B cell (primary cell): ENCODE measurements at regions not wholly inside any gene's neighbourhood (a gene's known extent, or its start where the extent isn't known, plus 50 kb on each side); places are given as distances from the start of the nearest gene placed in this dataset.

Source experiments
- ATAC-seq: fragments of 200-7000 bp; cut with Tn5 transposase; one replicate; pipeline ENCODE4 v1.10.0; 2021; ENCODE audit warnings: low read depth, mild to moderate bottlenecking, moderate number of reproducible peaks, moderate library complexity
- CTCF ChIA-PET: fragments of 350-600 bp; sonication (Branson Sonifier 250); formaldehyde crosslinking; loops from one replicate; lab custom pipeline; 2021; ENCODE audit warnings: antibody characterized with exemption, inconsistent platforms; lab: Charles Lee
- POLR2A ChIA-PET: fragments of 350-600 bp; sonication (Branson Sonifier 250); formaldehyde crosslinking; loops from one replicate; lab custom pipeline; 2021; ENCODE audit warnings: antibody characterized with exemption; lab: Charles Lee
- DNase-seq: peaks from one replicate; pipeline ENCODE4 v3.0.0; 2013
- H2AFZ ChIP-seq: 2 replicates; pipeline ENCODE4 v1.6.1; 2012; ENCODE audit warnings: mild to moderate bottlenecking, low read depth, low read length; ENCODE audit not compliant: insufficient read depth, poor library complexity, severe bottlenecking
- H3K27ac ChIP-seq, 2 donors: 1 replicate in 1 of 2; 2 replicates in 1 of 2; pipeline ENCODE4 v1.5.1; 2012 to 2013; ENCODE audit warnings: low read length in 2 of 2, mild to moderate bottlenecking in 2 of 2, moderate library complexity in 1 of 2
- H3K27me3 ChIP-seq, 4 experiments: fragments of 200-600 bp in 1 of 4; sonication (generic) in 1 of 4; replicated peaks in 1 of 4; 1 replicate in 2 of 4; 2 replicates in 2 of 4; pipeline versions ENCODE4 v1.6.1 to v1.7.0; 2013 to 2016; ENCODE audit warnings: low read length in 3 of 4, mild to moderate bottlenecking in 2 of 4, mixed read lengths in 1 of 4, moderate library complexity in 1 of 4; ENCODE audit not compliant: insufficient read depth in 4 of 4, control insufficient read depth in 3 of 4; ENCODE audit errors: control extremely low read depth in 1 of 4
- H3K36me3 ChIP-seq, 2 experiments: replicated peaks in 1 of 2; 1 replicate in 1 of 2; 2 replicates in 1 of 2; pipeline versions ENCODE4 v1.6.1 to v1.7.1; 2013; ENCODE audit warnings: low read length in 1 of 2; ENCODE audit not compliant: insufficient read depth in 2 of 2, control insufficient read depth in 1 of 2; ENCODE audit errors: control extremely low read depth in 1 of 2, extremely low read depth in 1 of 2
- H3K4me1 ChIP-seq, 2 donors: fragments of 200-600 bp in 1 of 2; sonication (generic) in 1 of 2; 1 replicate in 1 of 2; 2 replicates in 1 of 2; pipeline versions ENCODE4 v1.5.1 to v1.6.1; 2013 to 2017; ENCODE audit warnings: low read length in 2 of 2; ENCODE audit not compliant: control insufficient read depth in 2 of 2, insufficient read depth in 2 of 2
- H3K4me2 ChIP-seq: replicated peaks from 2 replicates; pipeline ENCODE3; 2012; ENCODE audit warnings: mild to moderate bottlenecking, low read depth, low read length; ENCODE audit not compliant: poor library complexity, severe bottlenecking
- H3K4me3 ChIP-seq, 5 experiments: fragments of 200-600 bp in 1 of 5; sonication (generic) in 1 of 5; 1 replicate in 3 of 5; 2 replicates in 2 of 5; pipeline versions ENCODE4 v1.5.1 to v1.7.0; 2011 to 2016; ENCODE audit warnings: low read length in 4 of 5, mild to moderate bottlenecking in 4 of 5, low read depth in 2 of 5, control low read depth in 1 of 5, moderate library complexity in 1 of 5; ENCODE audit not compliant: insufficient read depth in 1 of 5; ENCODE audit errors: control extremely low read depth in 1 of 5, extremely low read depth in 1 of 5
- H3K79me2 ChIP-seq: fragments of 200-600 bp; sonication (generic); one replicate; pipeline ENCODE4 v1.6.0; 2016; ENCODE audit warnings: low read length; ENCODE audit not compliant: control insufficient read depth, insufficient read depth
- H3K9ac ChIP-seq: fragments of 200-600 bp; sonication (generic); 2 replicates; pipeline ENCODE4 v1.6.1; 2017; ENCODE audit warnings: mild to moderate bottlenecking, low read length, moderate library complexity
- H3K9me3 ChIP-seq, 3 donors: one replicate each; pipeline versions ENCODE4 v1.6.1 to v1.7.1; 2013; ENCODE audit warnings: low read length in 2 of 3; ENCODE audit not compliant: control insufficient read depth in 2 of 3, insufficient read depth in 1 of 3; ENCODE audit errors: control extremely low read depth in 1 of 3
- H4K20me1 ChIP-seq: 2 replicates; pipeline ENCODE4 v1.6.0; 2012; ENCODE audit warnings: mild to moderate bottlenecking, low read length; ENCODE audit not compliant: insufficient read depth, control insufficient read depth, poor library complexity, severe bottlenecking
- H3K27ac Mint-ChIP-seq: one replicate; pipeline ENCODE4 v1.8.0; 2021; ENCODE audit warnings: mixed read lengths
- H3K27me3 Mint-ChIP-seq: one replicate; pipeline ENCODE4 v1.8.0; 2021; ENCODE audit warnings: mixed read lengths
- H3K4me1 Mint-ChIP-seq: one replicate; pipeline ENCODE4 v1.8.0; 2021; ENCODE audit warnings: mixed read lengths
- H3K4me3 Mint-ChIP-seq: one replicate; pipeline ENCODE4 v1.8.0; 2021; ENCODE audit warnings: mixed read lengths
- H3K9me3 Mint-ChIP-seq: one replicate; pipeline ENCODE4 v1.8.0; 2022; ENCODE audit warnings: mixed read lengths; ENCODE audit not compliant: insufficient read depth
- EZH2 ChIP-seq: IDR thresholded peaks from 2 replicates; pipeline ENCODE4 v1.6.1; 2012; ENCODE audit warnings: borderline replicate concordance, low read depth, mild to moderate bottlenecking, moderate library complexity, low read length; ENCODE audit not compliant: insufficient read depth, poor library complexity, severe bottlenecking
- WGBS: methylation state at CpG from one replicate; pipeline ENCODE4 v1.1.5; 2013; ENCODE audit warnings: missing lambda C conversion rate; ENCODE audit not compliant: insufficient coverage; 5-methylcytosine and 5-hydroxymethylcytosine counted together
- intact Hi-C: fragments of 100-400 bp; cut with micrococcal nuclease; formaldehyde crosslinking; loops from one replicate; pipeline ENCODE4 v1.10.0; 2022
- TF ChIP-seq, protein P1 (sequence below): fragments of 200-600 bp; IDR thresholded peaks from one replicate; pipeline ENCODE4 v1.8.0; 2022; ENCODE audit warnings: antibody characterized with exemption, mild to moderate bottlenecking

DNA sequence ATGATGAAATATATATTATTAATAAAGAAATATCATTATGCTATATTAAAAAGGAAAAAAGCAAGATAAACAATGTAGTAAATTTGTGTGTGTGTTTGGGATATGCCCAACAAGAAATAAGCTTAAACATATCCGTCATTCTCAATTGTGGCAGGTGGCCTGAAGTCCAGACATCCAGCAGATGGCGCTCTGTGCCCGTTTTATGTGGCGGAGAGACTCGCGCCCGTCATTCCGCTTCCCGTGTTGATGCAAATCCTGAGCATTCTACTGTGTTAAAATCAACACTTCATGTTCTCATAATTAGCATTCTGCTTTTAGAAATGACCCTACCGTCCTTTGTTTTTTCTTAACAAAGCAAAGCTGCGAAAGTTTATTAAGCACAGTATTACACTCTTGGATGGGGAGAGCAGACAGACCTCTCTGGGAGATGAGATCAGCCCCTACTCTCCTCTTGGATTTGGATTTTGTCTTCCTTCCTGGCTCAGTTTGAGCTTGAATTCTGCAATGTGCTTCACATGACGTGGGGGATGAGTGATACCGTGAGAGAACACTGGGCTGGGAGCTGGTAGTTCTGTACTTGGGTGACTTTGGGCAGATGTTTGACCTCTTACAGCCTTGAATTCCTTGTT, 125.8 kb downstream of the MCHR2 start:
- WGBS = 13% methylated on average over 11 of the region's 13 CpGs
- CTCF ChIA-PET = interaction anchor here (0.6 to 1.8 kb wide), 7 partner anchors 8 to 796 kb away, joined by 3 to 7 read pairs (median 4); no protein-coding TSS in a partner anchor
- H3K27me3 Mint-ChIP-seq = peaks cover 25% of the 10 kb centered on the region

More for the DNA sequence above, 125.8 kb downstream of the MCHR2 start:
- peaks cover 0 to 16% (median 3%) of the 10 kb centered on the region in 4 experiments for H3K27me3 ChIP-seq
- no peaks in the 10 kb centered on the region for H3K36me3 ChIP-seq
- Mint-ChIP-seq H3K4me1 (peaks cover 4% of the 10 kb centered on the region), H3K4me3 (no peak overlapping the region), H3K27ac (no peak overlapping the region), H3K9me3 (no peaks in the 10 kb centered on the region)
- H3K9ac ChIP-seq = no peak overlapping the region
- no peak overlapping the region for H3K4me3 ChIP-seq
- H3K9me3 ChIP-seq = no peaks in the 10 kb centered on the region
- no peaks in the 10 kb centered on the region for H3K79me2 ChIP-seq
- H3K4me2 ChIP-seq = peak overlapping the region; percentile 29
- TF ChIP-seq, protein P1, sequence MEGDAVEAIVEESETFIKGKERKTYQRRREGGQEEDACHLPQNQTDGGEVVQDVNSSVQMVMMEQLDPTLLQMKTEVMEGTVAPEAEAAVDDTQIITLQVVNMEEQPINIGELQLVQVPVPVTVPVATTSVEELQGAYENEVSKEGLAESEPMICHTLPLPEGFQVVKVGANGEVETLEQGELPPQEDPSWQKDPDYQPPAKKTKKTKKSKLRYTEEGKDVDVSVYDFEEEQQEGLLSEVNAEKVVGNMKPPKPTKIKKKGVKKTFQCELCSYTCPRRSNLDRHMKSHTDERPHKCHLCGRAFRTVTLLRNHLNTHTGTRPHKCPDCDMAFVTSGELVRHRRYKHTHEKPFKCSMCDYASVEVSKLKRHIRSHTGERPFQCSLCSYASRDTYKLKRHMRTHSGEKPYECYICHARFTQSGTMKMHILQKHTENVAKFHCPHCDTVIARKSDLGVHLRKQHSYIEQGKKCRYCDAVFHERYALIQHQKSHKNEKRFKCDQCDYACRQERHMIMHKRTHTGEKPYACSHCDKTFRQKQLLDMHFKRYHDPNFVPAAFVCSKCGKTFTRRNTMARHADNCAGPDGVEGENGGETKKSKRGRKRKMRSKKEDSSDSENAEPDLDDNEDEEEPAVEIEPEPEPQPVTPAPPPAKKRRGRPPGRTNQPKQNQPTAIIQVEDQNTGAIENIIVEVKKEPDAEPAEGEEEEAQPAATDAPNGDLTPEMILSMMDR = peak; percentile 81
- no peak for TF ChIP-seq EZH2
- POLR2A ChIA-PET = interaction anchor here (0.6 kb wide), 1 partner anchor 46 kb away, joined by 3 read pairs; no protein-coding TSS in a partner anchor
- H3K27ac ChIP-seq = no peak overlapping the region
- H3K4me1 ChIP-seq = peaks cover 0 to 3% of the 10 kb centered on the region in 2 donors
- peak overlapping the region; percentile 45 for H2AFZ ChIP-seq
- H4K20me1 ChIP-seq = no peaks in the 10 kb centered on the region
- intact Hi-C loops = loop anchor here (2.0 kb wide), 1 partner anchor 611 kb away; no protein-coding TSS in a partner anchor
- DNase-seq (peak; percentile 52), ATAC-seq (no peak)
